ENCODE measurements at regions not wholly inside any gene's neighbourhood (a gene's known extent, or its start where the extent isn't known, plus 50 kb on each side); places are given as distances from the start of the nearest gene placed in this dataset.

GRCh38 chr13:60338754-60339153, 58.3 kb upstream of the TDRD3 start:
- no peak for DNase-seq (ENCODE audit: extremely low spot score)
- TF ChIP-seq, protein P1, sequence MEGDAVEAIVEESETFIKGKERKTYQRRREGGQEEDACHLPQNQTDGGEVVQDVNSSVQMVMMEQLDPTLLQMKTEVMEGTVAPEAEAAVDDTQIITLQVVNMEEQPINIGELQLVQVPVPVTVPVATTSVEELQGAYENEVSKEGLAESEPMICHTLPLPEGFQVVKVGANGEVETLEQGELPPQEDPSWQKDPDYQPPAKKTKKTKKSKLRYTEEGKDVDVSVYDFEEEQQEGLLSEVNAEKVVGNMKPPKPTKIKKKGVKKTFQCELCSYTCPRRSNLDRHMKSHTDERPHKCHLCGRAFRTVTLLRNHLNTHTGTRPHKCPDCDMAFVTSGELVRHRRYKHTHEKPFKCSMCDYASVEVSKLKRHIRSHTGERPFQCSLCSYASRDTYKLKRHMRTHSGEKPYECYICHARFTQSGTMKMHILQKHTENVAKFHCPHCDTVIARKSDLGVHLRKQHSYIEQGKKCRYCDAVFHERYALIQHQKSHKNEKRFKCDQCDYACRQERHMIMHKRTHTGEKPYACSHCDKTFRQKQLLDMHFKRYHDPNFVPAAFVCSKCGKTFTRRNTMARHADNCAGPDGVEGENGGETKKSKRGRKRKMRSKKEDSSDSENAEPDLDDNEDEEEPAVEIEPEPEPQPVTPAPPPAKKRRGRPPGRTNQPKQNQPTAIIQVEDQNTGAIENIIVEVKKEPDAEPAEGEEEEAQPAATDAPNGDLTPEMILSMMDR (IDR thresholded peaks at IDR 0.05; ENCODE audit: control extremely low read depth, extremely low read depth, low read depth, missing control alignments): no peak
- ChIA-PET CTCF (interaction anchor here (1.0 to 1.6 kb wide), 4 partner anchors 9 to 947 kb away, joined by 3 to 9 read pairs (median 5); no protein-coding TSS in a partner anchor), POLR2A (no interaction called here)

DNA sequence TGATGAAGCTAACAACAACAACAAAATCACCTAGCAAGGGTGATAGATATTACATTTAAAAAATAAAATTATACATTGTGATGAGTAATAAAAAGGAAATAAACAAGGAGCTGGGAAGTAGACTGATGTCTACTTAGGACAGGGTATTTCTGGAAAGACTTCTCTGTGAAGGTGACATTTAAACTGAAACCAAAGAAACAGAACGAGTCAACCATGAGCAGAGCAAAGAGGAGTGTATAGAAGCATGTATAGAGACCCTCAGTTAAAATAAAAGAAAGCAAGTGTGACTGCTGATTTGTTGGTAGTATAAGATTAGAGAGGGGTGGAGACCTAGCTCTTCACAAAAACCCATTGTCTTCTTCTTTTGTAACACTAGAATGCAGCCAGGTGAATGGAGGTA, 53.0 kb upstream of the TDRD3 start:
- DNase-seq (ENCODE audit: extremely low spot score): no peak
- CTCF ChIA-PET: interaction anchor here (1.0 to 2.2 kb wide), 5 partner anchors 9 to 141 kb away, joined by 3 to 10 read pairs (median 4); no protein-coding TSS in a partner anchor
- POLR2A ChIA-PET: no interaction called here
- TF ChIP-seq, protein P1 (IDR thresholded peaks at IDR 0.05; ENCODE audit: control extremely low read depth, extremely low read depth, low read depth, missing control alignments): no peak

DNA sequence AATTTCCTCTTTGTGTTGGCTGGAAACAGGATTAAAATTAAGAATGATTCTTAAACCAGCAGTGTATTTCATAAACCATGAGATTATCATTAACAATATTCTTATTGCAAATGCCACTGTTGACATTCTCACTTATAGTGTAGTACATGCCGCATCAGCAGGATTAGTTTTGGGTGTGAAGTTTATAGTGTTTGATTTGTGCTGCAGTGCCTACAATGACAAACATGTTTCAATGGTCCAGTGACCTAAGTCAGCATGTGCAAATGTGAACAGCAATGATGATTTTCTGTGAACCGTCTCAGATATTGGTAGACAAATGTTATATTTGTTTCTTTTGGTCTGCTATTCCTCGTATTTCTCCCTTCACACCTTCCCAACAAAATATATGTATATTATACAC, 49.8 kb upstream of the TDRD3 start:
- ChIA-PET CTCF (interaction anchor here (1.0 to 2.2 kb wide), 3 partner anchors 13 to 22 kb away, joined by 3 to 7 read pairs (median 4); no protein-coding TSS in a partner anchor), POLR2A (no interaction called here)
- TF ChIP-seq, protein P1 (IDR thresholded peaks at IDR 0.05; ENCODE audit: control extremely low read depth, extremely low read depth, low read depth, missing control alignments): no peak
- no peak for DNase-seq (ENCODE audit: extremely low spot score)
